GM21423 (cell line): ENCODE measurements at regions not wholly inside any gene's neighbourhood (a gene's known extent, or its start where the extent isn't known, plus 50 kb on each side); places are given as distances from the start of the nearest gene placed in this dataset.
"Not testable (repeated sequence)": the region's sequence is repeated elsewhere in the genome, so short reads cannot be mapped to it uniquely, and the experiment has no call there.

Experiments
- ATAC-seq: cut with Tn5 transposase; IDR thresholded peaks from one replicate; pipeline ENCODE4 v1.9.1; 2021; ENCODE audit warnings: mild to moderate bottlenecking, moderate library complexity; ENCODE audit not compliant: unreplicated experiment

DNA sequence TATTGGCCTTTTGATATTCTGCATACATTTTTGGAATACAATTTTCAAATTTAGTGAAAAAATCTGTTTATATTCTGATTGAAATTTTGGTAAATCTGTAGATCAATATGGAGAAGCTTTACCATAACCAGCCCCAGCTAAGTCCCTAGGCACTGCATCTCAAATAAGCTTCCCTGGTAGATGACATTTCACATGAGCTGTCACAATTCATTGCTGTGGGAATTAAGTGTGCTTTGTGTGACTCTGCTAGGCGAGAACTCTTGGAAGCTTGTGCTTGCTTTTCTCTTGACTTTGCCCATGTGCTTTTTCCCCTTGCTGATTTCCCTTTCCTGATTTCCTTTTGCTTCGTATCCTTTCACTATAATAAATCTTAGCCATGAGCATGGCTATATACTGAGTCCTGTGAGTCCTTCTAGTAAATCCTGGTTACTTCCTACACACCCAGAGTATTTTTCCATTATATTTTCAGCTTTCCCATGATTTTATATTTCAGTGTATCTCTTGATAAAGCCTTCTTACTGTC is 166.5 kb upstream of the MMS22L start:
- no peak for ATAC-seq

DNA sequence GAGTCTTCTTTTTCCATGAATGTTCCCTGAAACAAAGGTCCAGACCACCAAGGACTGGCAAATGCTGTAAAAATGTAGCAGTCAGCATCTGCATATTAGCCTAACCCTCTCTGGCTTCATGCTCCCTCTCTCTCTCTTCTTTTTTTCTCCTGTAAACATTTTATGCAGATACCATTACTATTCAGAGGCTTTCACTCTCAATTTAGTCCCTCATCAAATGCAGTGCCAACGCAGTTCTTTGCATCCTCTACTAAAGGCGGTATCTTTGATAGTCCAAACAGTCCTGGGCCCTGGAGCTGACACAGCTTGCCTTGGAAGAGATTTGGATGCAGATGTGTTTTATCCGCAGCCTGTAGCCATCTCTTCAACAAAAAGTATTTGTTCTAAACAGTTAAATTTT is 167.1 kb upstream of the MMS22L start:
- no peak for ATAC-seq

DNA sequence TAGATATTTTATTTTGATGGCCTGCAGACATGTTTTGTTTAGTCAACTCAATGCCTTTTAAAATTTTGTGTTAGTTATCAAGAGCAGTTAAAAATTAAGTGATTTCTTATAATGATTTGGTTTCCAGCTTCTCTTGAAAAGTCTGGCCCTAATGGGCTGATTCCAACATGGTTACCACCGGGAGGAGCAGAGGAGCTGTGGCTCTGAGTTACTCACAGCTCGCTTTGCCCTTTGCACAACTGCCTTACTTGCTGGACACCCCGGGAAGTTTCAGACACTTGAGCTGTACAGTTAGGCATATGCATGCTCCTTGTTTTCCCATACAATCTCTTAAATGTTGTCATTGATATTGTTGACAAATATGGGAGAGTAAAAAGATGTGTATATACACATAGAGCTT is 173.1 kb upstream of the MMS22L start:
- no peak for ATAC-seq

DNA sequence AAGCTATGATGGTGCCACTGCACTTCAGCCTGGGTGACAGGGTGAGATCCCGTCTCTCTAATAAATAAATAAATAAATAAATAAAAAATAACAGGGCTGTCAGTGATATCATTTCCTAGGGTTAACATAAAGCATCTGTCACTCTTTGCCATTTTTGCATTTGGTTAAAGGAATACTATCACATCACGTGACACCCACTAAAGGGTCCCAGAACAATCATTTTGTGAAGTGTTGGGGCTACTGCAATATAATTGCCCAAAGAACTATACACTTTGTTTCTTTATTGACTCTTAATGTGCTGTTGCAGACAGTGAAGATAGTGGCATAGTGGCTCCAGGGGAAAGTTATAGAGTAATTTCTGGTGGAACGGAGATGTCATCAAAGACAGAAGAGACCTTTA is 176.5 kb upstream of the MMS22L start:
- no peak for ATAC-seq

DNA sequence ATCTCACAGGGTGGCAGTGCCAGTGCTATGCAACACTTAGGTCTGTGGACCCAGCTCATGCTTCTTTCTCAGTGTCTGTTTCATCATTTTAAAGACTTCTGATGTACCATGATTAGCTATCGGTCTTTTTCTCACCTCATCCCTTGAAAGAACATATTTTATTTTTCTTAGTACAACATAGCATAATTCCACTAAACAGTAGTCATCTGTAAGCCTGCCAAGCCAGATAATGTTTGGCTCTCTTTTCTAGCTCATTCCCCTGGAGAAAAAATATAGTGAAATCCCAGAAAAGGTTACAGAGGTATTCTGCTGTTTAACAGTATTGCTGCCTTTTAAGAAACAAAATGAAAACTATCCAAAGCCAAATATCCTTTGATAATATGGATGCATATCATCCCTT is 177.0 kb upstream of the MMS22L start:
- ATAC-seq, result no peak

DNA sequence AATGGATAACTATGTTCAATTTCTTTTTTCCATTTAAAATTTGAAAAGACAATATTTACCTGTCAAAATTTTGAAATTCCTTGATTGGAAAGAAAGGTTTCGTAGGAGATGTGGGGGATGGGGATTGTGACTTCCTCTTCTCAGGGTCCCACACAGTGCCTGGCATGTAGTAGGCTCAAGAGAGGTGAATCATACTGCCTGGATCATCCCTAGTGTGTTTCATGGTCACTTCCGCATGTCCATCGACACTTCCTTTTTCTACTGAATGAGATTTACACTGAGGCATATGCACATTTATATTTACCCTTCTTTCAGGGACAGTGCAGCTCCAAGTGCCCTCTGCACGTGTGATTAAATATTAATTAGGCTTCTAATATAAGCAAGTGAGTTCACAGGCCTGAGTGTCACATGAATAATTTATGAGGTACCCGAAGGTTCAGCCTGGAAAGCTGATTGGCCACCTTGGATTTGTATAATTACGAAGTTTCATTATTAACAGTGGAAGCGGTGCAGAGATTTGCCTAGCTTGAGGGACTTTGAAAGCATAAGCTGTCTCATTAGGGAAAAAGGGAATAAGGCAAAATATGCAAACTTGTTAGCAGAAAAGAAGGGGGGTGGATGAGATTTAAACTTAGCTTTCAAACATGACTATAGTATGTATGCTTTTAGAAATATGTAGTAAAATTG is 177.5 kb upstream of the MMS22L start:
- no peak for ATAC-seq

DNA sequence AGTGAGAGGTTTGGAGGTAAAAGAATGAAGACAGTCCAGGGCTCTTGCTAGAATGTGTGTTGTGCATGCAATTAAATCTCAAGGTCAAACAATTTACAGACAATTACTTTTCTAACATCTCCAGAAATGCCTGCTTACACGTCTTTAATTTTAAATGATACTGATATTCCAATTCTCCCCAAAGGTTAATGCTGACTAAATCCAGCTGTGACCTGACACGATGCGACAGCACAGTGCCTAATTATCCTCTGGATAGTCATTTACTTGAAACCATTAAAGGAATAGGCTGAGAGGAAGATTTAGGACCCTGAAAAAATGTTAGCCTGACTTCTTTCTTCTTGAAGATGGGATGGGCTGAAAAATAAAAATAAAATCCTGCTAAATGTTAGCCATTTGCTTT is 178.2 kb upstream of the MMS22L start:
- no peak for ATAC-seq

DNA sequence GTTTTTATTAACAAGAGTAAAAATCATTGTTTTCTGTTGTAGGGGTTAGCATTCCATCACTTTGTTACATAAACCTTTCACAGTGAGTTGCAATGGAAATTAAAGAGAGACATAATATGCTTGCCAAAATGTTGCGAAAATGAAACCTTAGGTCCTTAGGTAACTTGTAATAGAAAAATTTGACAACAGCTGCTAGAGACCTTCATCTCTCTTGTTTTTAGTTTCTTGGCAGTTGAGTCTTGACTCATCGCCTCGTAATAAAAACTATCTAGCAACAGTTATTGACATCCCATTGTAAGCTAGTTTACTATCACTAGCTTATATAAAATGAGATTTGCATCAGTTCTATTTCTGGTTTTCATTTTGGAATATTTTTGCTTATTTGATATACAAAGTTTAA is 179.0 kb upstream of the MMS22L start:
- ATAC-seq, result no peak

DNA sequence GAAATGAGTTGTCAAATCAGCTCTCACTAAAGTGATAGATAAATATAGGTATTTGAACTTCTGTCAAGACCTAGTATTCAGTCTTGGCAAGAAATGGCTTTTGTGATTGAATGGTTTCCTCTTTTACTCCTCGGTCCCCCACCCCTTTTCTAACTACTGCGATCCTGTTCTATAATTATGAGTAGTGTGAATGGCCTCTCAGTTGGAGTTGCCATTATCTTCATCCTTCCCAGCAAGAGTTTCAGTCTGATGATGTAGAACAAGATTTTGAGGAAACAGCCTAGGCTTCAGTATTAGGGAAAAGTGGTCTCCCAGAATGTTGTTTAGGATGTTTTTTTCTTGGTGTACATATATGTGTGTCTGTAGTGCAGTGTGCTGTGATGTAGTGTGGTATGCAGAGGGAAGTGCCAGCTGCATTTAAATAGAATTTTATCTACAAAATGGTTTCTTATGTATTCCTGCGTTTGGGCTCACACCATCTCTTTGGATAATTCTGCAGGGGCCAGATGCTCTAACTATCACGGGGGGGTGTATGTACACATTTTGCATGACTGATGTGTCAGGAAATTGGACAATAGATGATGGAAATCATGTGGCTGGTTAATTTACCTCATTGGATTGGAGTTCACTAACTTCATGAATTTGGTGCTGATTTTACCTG is 180.1 kb upstream of the MMS22L start:
- no peak for ATAC-seq

DNA sequence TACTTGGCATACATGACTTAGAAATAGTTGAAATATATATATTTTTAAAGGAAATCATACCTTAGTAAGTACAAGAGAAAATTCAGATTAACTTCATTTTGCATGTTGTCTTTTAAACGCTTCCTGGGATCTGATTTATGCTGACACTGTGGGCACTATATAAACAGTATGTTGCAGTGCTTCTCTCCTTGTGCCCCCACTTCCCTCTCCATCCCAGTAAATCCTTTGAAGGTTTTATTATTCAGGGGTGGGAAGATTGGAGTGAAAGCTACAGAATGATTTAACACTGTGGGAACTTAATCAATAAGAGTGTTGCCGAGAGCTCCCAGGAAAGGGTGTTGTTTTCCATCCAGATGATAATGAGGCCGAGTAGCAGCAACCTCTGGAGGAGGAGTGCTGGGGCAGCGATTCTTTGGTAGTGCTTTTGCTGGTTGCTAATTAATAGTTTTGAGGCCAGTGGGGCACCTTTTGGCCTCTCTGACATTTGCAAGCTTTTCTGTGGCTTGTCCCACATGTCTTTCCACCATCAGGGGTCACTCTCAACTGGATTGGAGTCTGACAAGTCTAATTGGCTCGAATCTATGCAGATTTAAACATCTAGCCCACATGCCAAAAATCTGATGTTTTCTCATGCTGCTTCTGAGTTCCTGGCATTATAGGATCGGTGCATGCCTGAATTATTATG is 183.0 kb upstream of the MMS22L start:
- no peak for ATAC-seq

DNA sequence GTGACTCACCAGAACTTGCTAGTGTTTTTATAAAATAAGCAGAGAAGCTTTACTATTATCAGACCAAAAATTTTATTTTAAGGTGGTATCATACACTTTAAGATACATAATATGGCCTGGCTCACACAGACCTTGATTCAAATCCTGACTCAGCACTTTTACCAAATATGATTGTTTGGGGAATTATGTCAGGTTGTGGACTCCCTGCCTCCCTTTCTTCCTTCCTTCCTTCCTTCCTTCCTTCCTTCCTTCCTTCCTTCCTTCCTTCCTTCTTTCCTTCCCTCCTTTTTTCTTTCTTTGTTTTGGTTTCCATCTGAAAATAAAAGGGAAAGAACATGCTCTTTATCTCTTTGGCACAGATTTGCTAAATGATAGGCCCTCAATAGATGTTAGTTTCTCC is 186.0 kb upstream of the MMS22L start:
- ATAC-seq, result no peak

DNA sequence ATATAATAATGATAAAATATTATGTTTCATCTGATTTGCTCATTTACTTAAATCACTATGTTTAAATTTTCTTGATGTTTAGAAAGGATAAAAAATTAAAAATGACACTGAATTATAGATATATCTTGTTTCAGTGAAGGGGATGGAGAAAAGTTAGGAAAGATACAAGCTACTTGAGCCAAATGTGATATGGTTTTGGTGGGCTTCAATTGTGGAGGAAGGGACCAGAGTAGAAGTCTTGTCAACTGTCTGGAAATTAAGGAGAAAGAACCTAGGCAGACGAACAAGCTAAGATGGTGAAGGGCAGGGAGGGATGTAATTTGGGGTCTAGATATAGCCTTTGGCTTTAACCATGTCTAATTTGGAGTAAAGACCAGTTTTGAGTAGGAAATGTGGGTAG is 186.4 kb upstream of the MMS22L start:
- ATAC-seq, result no peak

DNA sequence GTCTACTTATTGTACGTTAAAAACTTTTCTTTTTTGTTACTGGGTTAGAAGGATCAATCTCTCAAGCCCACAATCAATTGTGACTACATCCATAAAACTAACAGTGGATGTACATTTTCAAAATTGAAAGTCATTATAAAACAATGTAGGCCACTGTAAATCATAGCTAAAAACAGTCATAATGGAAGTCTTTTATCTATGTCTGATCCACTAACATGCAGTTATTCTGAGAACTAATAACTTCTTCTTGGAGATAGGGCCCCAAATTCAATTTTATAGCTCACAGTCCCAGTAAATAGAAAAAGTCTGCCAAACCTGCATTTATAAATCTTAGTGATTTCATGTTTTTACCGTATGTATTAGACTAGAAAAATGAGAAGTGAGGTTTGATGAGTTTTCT is 187.3 kb upstream of the MMS22L start:
- ATAC-seq, result no peak

DNA sequence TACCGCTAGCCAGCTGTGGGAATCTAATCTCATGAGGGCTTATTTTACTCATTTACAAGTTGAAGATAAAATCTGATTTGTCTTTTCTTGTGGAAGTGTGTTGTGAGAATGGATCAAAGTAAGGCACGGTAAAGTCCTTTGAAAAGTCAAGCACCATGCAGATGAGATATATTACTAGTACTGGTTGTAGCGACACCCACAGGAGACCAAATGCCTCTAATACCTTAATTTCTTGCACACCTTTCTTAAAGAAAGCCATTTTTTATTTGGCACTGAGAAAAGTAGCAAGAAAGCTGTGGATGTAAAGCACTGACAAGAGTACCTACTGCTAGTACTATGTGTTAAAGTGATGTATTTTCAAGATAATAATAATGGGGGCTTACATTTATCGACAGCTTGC is 191.0 kb upstream of the MMS22L start:
- ATAC-seq, result no peak

DNA sequence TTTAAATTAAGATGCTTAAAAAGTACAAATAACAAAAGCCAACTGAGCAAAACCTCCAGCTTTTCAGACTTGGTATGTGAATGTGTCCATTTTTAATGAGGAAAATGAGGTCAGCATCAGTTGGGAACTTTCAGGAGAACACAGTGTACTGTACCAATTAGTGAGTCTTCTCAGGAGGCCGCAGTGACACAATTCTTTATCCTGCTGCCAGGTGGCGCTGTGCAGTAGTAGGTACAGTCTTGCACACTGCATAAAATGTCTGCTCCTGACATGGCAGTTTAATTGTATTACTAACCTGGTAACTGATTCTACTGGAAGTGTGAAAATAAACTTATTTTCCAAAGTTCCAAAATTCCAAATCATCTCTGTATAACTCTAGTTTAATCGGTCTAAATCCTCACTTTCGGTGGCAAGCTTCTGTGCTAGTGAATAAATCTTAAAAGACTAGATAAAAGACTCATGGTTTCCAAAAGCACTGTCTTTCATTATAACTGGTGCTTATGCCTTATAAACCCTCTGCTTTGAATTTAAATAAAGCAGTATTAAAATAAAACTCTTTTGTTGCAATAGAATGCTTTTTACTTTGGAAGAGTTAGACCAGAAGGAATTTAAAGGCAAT is 214.8 kb upstream of the MMS22L start:
- ATAC-seq, result peak; percentile 97

DNA sequence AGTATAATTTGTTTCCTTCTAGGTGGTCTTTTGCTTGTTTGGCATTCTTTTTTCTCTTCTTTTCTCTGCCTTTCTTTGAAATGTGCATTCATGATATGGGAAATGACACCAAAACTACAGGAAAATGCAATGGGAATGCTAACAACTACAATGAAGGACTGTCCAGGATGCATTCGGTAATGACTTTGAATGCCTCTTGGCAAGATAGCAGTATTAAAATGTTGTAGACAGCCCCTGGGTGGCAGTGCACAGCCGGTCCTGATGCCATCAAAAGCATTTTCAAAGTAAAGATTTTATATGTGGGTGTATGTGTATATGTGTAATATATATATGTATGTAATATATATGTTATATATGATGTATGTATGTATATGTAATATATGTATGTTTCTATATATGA is 218.8 kb upstream of the MMS22L start:
- no peak for ATAC-seq

DNA sequence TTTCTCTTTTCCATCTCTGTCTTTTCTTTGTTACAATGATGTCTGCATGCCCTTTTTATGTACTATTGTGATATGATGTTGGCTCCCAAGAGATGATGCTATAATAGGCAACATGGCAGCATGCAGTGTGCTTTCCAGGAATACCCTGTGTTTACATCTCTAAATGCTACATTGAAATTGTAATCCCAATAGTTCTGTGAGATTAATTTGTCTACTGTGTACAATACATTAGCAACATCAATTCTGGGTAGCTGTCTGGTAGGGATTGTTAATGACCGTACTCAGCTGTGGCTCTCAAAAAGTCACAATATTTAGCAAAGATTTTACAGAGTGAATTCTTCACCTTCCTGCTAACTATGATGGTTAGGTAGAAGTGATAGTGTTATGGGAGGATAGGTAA is 225.6 kb upstream of the MMS22L start:
- ATAC-seq, result no peak

DNA sequence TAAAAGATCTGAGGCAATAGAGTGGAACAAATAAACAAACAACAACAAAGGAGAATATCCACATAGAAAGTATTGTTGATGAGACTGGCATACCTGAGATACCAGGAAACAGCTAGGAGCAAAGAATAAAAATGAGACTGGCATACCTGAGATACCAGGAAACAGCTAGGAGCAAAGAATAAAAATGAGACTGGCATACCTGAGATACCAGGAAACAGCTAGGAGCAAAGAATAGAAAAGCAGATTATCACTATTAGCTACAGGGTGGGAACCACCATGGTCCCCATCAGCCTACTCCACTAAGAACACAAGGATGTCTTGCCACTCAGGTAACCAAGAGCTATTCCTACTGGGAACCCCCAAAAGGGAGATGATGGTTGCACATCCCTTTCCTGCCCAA is 230.2 kb upstream of the MMS22L start:
- ATAC-seq, result not testable (repeated sequence)

DNA sequence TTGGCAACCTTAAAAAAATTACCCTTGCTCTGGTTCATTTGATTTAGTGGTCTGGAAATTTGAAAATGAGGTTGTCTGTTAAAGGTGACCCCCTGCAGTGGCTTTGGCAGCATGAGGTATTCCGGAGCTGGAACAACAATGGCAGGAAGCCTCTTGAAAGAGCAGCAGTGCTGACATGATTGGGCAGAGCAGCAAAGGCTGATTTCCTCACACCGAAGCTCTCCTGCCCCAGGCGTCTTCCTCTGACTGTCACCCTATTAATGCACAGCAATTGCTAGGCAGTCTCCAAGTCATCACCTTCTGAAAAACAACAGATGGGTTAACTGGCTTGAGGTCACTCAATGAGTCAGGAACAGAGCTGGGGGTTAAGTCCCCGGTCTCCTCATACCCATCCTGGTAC is 241.8 kb upstream of the MMS22L start:
- ATAC-seq, result no peak

DNA sequence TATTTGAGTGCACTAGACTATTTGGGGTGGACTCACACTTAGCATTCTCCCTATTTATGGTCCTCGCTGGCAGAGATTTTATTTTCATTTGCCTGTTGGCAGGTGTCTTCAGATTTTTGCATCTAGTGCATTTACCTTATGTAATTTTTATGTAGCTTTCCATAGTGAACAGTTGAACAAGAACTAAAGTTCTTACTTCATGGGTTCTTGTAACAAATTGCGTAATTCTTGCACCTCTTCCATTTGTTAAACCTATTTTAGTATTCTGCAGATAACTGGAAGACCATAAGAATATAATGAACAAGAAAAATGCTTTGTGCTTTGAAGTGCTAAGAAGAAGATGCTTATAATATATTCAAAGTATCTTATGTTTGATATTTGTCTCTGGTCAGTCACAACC is 252.8 kb upstream of the MMS22L start:
- ATAC-seq, result no peak

DNA sequence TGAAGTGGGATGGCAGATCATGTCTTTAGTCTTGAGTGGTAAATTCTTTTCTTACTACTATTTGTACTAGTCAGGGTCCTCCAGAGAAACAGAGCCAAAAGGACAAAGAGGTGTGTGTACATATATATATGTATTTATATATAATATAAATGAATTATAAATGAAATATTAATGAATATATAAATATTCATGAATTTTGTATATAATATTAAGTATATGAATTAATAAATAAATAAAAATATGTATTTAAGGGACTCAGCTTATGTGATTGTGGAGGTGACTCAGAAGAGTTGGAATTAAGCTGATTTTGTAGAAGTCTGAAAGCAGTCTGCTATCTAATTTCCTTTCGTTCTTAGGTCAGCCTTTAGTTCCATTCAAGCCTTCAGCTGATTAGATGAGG is 265.3 kb upstream of the MMS22L start:
- no peak for ATAC-seq

DNA sequence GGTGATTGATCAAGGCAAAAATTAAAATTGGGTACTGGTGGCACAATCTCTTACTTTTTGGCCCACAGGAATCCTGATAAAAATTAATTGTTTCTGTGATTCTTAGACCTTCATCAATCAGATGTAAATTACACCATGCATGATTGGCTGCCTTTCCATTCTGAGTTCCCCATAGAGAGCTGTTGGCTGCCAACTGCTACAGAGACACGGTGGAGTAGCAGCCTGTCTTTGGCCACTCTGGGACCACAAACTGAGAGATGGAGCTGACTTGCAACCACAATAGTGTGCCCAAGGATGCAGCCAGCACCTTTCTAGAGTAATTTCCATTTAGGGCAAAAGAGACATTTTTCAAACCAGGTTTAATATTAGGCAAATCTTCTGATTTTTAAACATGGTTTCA is 274.3 kb upstream of the MMS22L start:
- no peak for ATAC-seq
